ENCODE measurements at regions not wholly inside any gene's neighbourhood (a gene's known extent, or its start where the extent isn't known, plus 50 kb on each side); places are given as distances from the start of the nearest gene placed in this dataset.

DNA sequence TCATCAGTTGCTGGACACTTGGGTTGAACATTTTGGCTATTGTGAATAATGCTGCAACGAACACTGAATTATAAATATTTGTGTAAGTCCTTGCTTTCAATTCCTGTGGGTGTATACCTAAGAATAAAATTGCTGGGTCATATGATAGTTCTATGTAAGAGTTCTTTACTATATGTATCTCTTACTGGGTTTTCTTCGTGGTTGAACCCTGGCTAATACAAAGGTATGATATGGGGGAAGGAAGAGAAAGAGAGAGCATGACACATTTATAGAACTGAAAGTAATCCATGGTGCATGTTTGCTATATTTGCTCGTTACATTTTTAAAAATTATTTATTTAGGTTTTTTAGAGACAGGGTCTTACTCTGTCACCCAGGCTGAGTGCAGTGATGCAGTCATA is 143.1 kb upstream of the GAREM1 start:
- TF ChIP-seq, protein P1, sequence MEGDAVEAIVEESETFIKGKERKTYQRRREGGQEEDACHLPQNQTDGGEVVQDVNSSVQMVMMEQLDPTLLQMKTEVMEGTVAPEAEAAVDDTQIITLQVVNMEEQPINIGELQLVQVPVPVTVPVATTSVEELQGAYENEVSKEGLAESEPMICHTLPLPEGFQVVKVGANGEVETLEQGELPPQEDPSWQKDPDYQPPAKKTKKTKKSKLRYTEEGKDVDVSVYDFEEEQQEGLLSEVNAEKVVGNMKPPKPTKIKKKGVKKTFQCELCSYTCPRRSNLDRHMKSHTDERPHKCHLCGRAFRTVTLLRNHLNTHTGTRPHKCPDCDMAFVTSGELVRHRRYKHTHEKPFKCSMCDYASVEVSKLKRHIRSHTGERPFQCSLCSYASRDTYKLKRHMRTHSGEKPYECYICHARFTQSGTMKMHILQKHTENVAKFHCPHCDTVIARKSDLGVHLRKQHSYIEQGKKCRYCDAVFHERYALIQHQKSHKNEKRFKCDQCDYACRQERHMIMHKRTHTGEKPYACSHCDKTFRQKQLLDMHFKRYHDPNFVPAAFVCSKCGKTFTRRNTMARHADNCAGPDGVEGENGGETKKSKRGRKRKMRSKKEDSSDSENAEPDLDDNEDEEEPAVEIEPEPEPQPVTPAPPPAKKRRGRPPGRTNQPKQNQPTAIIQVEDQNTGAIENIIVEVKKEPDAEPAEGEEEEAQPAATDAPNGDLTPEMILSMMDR (conservative IDR thresholded peaks at IDR 0.05; ENCODE audit: low read length), result no peak
- no peak for TF ChIP-seq EZH2phosphoT487 (IDR thresholded peaks at IDR 0.05; ENCODE audit: borderline replicate concordance)

Data from Loucy (cell line).